Peyer's patch (tissue), 4 donors: ENCODE measurements at regions not wholly inside any gene's neighbourhood (a gene's known extent, or its start where the extent isn't known, plus 50 kb on each side); places are given as distances from the start of the nearest gene placed in this dataset.

ENCODE experiments used
- DNase-seq, 3 donors: peaks; one replicate each; pipeline ENCODE4 v3.0.0-alpha.2; 2017 to 2019
- H3K27ac ChIP-seq, 4 donors: fragments of 200-600 bp; sonication (generic); one replicate each; pipeline ENCODE4 v1.5.1; 2016 to 2019
- H3K27me3 ChIP-seq, 2 donors: fragments of 200-600 bp; sonication (generic); one replicate each; pipeline ENCODE4 v1.5.1; 2019
- H3K36me3 ChIP-seq, 3 donors: fragments of 200-600 bp; sonication (generic); one replicate each; pipeline ENCODE4 v1.5.1; 2016 to 2019
- H3K4me1 ChIP-seq, 4 donors: fragments of 200-600 bp; sonication (generic); one replicate each; pipeline ENCODE4 v1.5.1; 2016 to 2019
- H3K4me3 ChIP-seq, 4 donors: fragments of 200-600 bp; sonication (generic); 1 replicate in 3 of 4; 2 replicates in 1 of 4; pipeline ENCODE4 v1.5.1; 2016 to 2019; ENCODE audit warnings: mild to moderate bottlenecking in 1 of 4
- H3K9me3 ChIP-seq, 4 donors: fragments of 200-600 bp; sonication (generic); one replicate each; pipeline ENCODE4 v1.5.1; 2016 to 2019; ENCODE audit warnings: mild to moderate bottlenecking in 1 of 4
- CTCF ChIP-seq, 6 experiments: fragments of 450-650 bp in 4 of 6; fragments of 200-600 bp in 2 of 6; sonication (generic) in 1 of 6; IDR thresholded peaks; one replicate each; pipeline ENCODE4 v1.5.1; 2017 to 2019; ENCODE audit warnings: antibody characterized with exemption in 6 of 6, mild to moderate bottlenecking in 3 of 6, moderate library complexity in 1 of 6
- POLR2A ChIP-seq, 2 donors: fragments of 450-650 bp; IDR thresholded peaks; one replicate each; pipeline ENCODE4 v1.5.1; 2017; ENCODE audit warnings: antibody characterized with exemption in 2 of 2, mild to moderate bottlenecking in 2 of 2, moderate library complexity in 2 of 2

DNA sequence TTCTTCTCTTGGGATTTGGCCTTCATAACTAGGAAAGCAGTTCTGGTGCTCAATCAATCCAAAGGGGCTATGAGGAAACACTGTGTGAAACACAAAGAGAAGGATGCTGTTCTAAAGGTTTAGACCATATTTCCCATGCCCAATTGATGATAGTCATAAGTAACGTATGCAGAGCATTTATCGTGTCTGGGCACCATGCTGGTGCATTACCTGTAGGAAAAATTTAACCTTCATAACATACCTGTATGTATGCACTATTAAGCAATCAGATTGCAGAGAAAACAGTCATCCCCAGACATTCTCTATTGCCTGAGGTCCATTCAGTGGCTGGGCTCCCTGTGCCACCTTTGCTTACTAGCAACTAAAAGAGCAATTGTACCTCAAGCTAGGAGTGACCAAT lies 381.4 kb downstream of the PLPP3 start:
- Histone ChIP-seq H3K4me3 (no peak overlapping the region), H3K27ac (no peak overlapping the region), H3K4me1 (no peaks in the 10 kb centered on the region), H3K27me3 (no peaks in the 10 kb centered on the region), H3K9me3 (no peaks in the 10 kb centered on the region), H3K36me3 (no peaks in the 10 kb centered on the region)
- no peak for DNase-seq
- no peak for TF ChIP-seq CTCF (IDR thresholded peaks at IDR 0.05)
- TF ChIP-seq POLR2A (IDR thresholded peaks at IDR 0.05) = no peak

DNA sequence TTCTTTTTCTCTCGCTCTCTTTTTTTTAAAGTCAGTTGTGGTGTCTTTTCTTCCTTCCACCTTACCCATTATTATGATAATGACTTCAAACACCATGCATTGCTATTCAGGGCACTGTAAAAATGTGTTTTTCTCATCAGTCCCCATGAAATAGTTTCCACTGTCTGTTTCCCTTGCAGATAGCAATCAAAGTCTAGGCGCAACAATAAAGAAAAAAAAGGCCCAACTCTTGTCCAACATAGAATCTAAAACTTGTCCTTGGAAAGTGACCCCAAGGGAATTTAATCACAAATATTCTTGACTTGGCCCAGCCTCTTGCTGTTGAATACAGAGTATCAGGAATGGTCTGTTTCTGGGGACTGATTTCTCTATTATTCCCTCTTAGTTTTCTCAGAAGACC lies 382.5 kb downstream of the PLPP3 start:
- Histone ChIP-seq H3K4me1 (no peaks in the 10 kb centered on the region), H3K27ac (no peak overlapping the region), H3K27me3 (no peaks in the 10 kb centered on the region), H3K4me3 (no peak overlapping the region), H3K9me3 (no peaks in the 10 kb centered on the region), H3K36me3 (no peaks in the 10 kb centered on the region)
- no peak for DNase-seq
- TF ChIP-seq POLR2A (IDR thresholded peaks at IDR 0.05) (no peak), CTCF (IDR thresholded peaks at IDR 0.05) (no peak)

DNA sequence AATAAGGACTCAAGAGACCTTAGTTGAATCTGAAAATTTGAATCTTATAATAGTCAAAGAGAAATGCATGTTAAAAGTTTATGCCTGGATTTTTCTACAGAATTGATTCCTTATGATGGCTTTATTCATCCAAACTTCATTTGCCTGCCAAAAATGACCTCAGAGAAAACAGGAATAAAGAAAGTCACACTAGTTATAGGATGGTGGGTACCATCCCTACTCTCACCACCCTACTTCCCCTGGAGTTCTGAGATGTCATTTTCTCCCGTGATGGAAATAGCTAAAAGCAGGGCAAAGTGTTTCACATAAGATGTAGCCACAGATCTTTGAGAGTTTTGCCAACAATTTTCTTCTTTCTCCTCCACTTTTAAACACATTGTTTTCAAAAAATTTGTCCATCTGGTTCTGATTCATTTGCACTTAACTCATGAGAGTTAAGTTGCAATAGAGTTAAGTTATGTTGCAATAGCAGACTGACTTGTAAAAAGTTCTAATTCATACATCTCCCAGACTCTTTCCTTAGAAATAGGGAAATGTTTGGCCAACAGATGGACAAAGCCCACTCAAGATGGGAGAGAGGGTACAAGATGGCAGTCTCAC lies 384.6 kb downstream of the PLPP3 start:
- H3K9me3 ChIP-seq = no peaks in the 10 kb centered on the region
- H3K4me3 ChIP-seq = no peak overlapping the region
- H3K4me1 ChIP-seq = no peaks in the 10 kb centered on the region
- DNase-seq = no peak
- TF ChIP-seq POLR2A (IDR thresholded peaks at IDR 0.05) = no peak
- no peaks in the 10 kb centered on the region for H3K27me3 ChIP-seq
- no peak overlapping the region for H3K27ac ChIP-seq
- no peaks in the 10 kb centered on the region for H3K36me3 ChIP-seq

GRCh38 chr1:56193656-56194055 lies 385.7 kb downstream of the PLPP3 start:
- Histone ChIP-seq H3K4me3 (no peak overlapping the region), H3K4me1 (peaks cover 0 to 3% (median 0%) of the 10 kb centered on the region in 4 donors), H3K9me3 (no peaks in the 10 kb centered on the region), H3K27me3 (no peaks in the 10 kb centered on the region), H3K27ac (no peak overlapping the region), H3K36me3 (no peaks in the 10 kb centered on the region)
- DNase-seq = no peak
- no peak for TF ChIP-seq CTCF (IDR thresholded peaks at IDR 0.05)
- TF ChIP-seq POLR2A (IDR thresholded peaks at IDR 0.05) = no peak

GRCh38 chr1:56191369-56191768 lies 388.0 kb downstream of the PLPP3 start:
- TF ChIP-seq POLR2A (IDR thresholded peaks at IDR 0.05) (no peak), CTCF (IDR thresholded peaks at IDR 0.05) (no peak)
- H3K9me3 ChIP-seq = no peaks in the 10 kb centered on the region
- no peak overlapping the region for H3K4me3 ChIP-seq
- H3K4me1 ChIP-seq = peaks cover 0 to 3% (median 0%) of the 10 kb centered on the region in 4 donors
- H3K36me3 ChIP-seq = no peaks in the 10 kb centered on the region
- H3K27me3 ChIP-seq = no peaks in the 10 kb centered on the region
- H3K27ac ChIP-seq = no peak overlapping the region
- no peak for DNase-seq

DNA sequence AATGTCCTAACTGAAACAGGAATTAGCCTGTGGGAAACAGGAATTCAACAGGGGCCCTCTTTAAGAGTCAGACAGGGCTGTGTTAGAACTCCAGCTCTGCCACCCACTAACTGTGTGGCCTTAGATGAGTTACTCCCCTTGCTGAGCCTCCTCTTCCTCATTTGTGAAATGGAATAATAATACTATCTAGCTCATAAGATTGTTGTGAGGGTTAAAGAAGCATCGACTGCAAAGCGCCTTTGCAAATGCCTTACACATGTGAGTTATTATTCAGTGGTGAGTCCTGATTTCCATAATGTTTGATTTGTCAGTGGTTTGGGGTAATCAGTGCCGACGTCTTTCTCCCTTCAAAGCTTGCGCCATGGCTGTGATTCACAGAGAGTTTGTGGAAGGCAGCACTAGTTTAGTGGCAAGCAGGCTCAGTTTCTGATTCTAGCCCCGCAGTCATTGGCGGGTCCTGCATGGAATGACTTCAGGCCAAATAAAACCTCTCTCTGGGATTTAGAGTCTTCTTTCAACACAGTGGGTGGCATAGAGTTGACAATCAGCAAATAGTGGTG lies 388.5 kb downstream of the PLPP3 start:
- TF ChIP-seq CTCF (IDR thresholded peaks at IDR 0.05) (no peak), POLR2A (IDR thresholded peaks at IDR 0.05) (no peak)
- Histone ChIP-seq H3K4me3 (no peak overlapping the region), H3K9me3 (no peaks in the 10 kb centered on the region), H3K36me3 (no peaks in the 10 kb centered on the region), H3K27me3 (no peaks in the 10 kb centered on the region), H3K27ac (no peak overlapping the region), H3K4me1 (peaks cover 0 to 3% (median 0%) of the 10 kb centered on the region in 4 donors)
- DNase-seq = no peak
